Nephron progenitor cell (in vitro differentiated cells): ENCODE measurements at regions not wholly inside any gene's neighbourhood (a gene's known extent, or its start where the extent isn't known, plus 50 kb on each side); places are given as distances from the start of the nearest gene placed in this dataset.

Source experiments
- DNase-seq: peaks from one replicate; pipeline ENCODE4 v3.0.0; 2021
- H3K27ac Mint-ChIP-seq: 2 replicates; pipeline ENCODE4 v1.8.0; 2021; ENCODE audit warnings: mild to moderate bottlenecking, moderate library complexity, mixed read lengths
- H3K27me3 Mint-ChIP-seq: 2 replicates; pipeline ENCODE4 v1.8.0; 2021; ENCODE audit warnings: mild to moderate bottlenecking, low read depth, mixed read lengths; ENCODE audit not compliant: poor library complexity
- H3K36me3 Mint-ChIP-seq: 2 replicates; pipeline ENCODE4 v1.8.0; 2021; ENCODE audit warnings: low read depth, mixed read lengths
- H3K4me1 Mint-ChIP-seq: 2 replicates; pipeline ENCODE4 v1.8.0; 2021; ENCODE audit warnings: mixed read lengths
- H3K4me3 Mint-ChIP-seq: 2 replicates; pipeline ENCODE4 v1.8.0; 2021; ENCODE audit warnings: mild to moderate bottlenecking, moderate library complexity, mixed read lengths
- H3K9me3 Mint-ChIP-seq: 2 replicates; pipeline ENCODE4 v1.8.0; 2021; ENCODE audit warnings: mild to moderate bottlenecking, moderate library complexity, mixed read lengths
- CTCF ChIP-seq: fragments of 200-600 bp; sonication (generic); IDR thresholded peaks from 2 replicates; pipeline ENCODE4 v1.5.0; 2021; ENCODE audit warnings: antibody characterized with exemption

- DNase-seq = no peak
- Mint-ChIP-seq H3K36me3 (no peaks in the 10 kb centered on the region), H3K27me3 (peaks cover 14% of the 10 kb centered on the region), H3K4me3 (no peak overlapping the region), H3K9me3 (no peaks in the 10 kb centered on the region), H3K27ac (no peak overlapping the region), H3K4me1 (peaks cover 17% of the 10 kb centered on the region)
- TF ChIP-seq CTCF = no peak
Measured at GRCh38 chr6:148217051-148217450, 125.6 kb upstream of the SASH1 start.

DNA sequence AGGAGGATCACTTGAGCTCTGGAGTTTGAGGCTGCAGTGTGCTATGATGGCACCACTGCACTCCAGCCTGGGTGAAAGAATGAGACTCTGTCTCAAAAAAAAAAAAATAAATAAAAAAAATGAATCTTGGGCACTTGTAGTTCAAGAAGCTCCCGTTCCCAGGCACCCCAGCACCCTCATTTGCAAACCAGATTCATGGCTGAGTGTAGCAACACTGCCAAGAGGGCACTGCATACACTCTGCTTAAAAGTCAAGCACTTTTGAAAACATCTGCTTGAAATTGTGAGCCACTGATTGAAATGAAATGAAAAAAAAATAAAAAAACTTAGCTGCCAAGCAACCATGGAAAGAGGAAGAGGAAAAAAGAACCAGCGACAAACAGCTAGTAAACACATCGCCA is 124.7 kb upstream of the SASH1 start:
- Mint-ChIP-seq H3K27me3 (peaks cover 16% of the 10 kb centered on the region), H3K27ac (peak overlapping the region; percentile 60), H3K36me3 (no peaks in the 10 kb centered on the region), H3K4me3 (no peak overlapping the region), H3K4me1 (peaks cover 17% of the 10 kb centered on the region), H3K9me3 (no peaks in the 10 kb centered on the region)
- no peak for TF ChIP-seq CTCF
- DNase-seq = no peak

DNA sequence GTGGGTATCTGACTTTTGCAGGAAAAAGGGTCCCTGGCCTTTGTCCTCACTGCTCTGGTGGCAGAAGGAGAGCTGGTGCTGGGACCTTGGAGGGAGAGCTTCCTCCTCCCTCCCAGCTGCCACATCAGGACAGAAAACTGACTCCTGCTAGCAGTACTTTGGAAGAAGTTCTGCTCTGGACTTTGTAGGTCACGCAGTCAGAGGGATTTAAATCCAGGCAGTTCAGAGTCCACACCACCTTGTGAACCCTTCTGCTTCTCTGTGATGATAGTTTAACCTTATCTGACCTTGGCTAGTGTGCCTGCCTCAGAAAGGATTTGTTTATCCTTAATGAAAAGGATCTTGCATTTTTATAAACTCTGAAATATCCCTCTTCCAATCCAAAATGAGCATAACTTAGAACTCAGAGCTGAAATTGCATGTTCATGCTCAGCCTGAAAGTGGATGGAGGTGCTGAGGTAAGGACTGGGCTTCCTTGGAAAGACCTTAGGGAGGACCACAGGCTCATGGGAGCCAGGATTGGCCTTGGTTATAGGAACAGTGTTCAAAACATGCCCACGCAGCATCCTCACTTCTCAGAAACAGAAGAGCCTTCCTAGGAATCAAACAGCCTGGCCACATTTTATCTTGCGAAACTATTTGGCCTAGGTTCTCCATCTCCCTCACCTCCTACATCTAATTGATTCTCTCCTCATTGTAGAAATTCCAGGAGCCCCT is 123.9 kb upstream of the SASH1 start:
- no peak overlapping the region for H3K27ac Mint-ChIP-seq
- TF ChIP-seq CTCF = no peak
- DNase-seq = no peak
- H3K4me1 Mint-ChIP-seq = peaks cover 17% of the 10 kb centered on the region
- H3K36me3 Mint-ChIP-seq = no peaks in the 10 kb centered on the region
- H3K9me3 Mint-ChIP-seq = no peaks in the 10 kb centered on the region
- no peak overlapping the region for H3K4me3 Mint-ChIP-seq
- peaks cover 16% of the 10 kb centered on the region for H3K27me3 Mint-ChIP-seq

DNA sequence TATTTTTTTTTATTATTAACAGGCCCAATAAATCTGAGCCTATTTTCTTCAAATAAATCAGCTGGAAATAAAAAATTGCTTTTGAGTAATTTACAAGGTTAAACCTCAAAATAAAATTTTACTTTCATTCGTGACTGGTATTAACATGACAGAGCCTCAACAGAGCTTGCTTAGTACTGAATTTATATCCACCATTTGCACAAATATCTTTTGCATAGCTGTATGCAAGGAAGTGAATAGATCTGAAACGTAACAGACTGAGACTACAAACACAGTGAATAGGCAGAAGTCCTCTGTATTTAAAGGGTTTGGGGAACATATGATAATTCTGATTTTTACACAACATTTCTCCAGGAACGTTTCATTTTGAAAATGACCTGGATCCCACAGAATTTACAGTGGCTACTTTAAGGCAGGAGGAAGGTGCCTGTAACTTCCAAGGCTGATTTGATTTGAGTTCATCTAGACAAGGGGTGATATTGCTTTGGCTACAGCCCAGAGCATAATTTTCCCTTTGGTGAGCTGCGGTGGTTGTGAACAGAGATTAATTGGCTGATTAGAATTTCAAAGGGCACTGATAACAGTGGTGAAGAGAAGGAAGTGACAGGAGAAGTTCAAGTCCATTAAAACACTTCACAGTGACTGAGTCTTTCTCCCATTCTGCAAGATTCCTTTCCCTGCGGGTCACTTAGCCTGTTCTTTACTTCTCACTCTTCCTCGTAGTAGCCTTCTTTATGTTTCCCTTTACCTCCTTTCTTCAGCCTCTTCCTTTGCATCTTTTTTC is 121.2 kb upstream of the SASH1 start:
- Mint-ChIP-seq H3K9me3 (no peaks in the 10 kb centered on the region), H3K27me3 (peaks cover 21% of the 10 kb centered on the region), H3K4me1 (peaks cover 17% of the 10 kb centered on the region), H3K36me3 (no peaks in the 10 kb centered on the region), H3K4me3 (no peak overlapping the region), H3K27ac (no peak overlapping the region)
- TF ChIP-seq CTCF = no peak
- DNase-seq = no peak

DNA sequence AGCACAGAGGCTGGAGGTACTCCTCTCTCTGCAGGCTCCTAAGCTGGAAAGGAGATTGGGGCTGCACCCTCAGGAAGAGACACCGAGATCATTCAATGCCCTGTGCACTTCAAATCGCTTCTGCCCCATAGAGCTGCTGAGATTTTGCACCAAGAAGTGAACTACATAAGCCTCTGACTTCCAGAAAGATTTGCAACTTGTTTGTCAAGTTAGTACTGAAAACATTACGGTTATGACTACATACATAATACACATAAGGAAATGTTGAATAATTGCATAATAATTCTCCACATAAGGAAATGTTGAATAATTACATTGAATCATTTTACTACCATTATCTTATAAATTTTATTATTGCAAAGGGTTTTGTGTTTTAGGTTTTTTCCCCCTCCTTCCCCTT is 120.3 kb upstream of the SASH1 start:
- no peak for DNase-seq
- Mint-ChIP-seq H3K4me1 (peaks cover 17% of the 10 kb centered on the region), H3K4me3 (no peak overlapping the region), H3K9me3 (no peaks in the 10 kb centered on the region), H3K27me3 (peaks cover 21% of the 10 kb centered on the region), H3K27ac (no peak overlapping the region), H3K36me3 (no peaks in the 10 kb centered on the region)
- no peak for TF ChIP-seq CTCF
